Vagina (tissue), 2 donors: ENCODE measurements at regions not wholly inside any gene's neighbourhood (a gene's known extent, or its start where the extent isn't known, plus 50 kb on each side); places are given as distances from the start of the nearest gene placed in this dataset.

Experiments used
- DNase-seq, 2 donors: peaks; one replicate each; pipeline ENCODE4 v3.0.0-alpha.2; 2017; ENCODE audit errors: extremely low spot score in 2 of 2
- H3K27ac ChIP-seq: fragments of 200-600 bp; sonication (generic); one replicate; pipeline ENCODE4 v1.5.1; 2019
- H3K27me3 ChIP-seq: fragments of 200-600 bp; sonication (generic); one replicate; pipeline ENCODE4 v1.5.1; 2019
- H3K36me3 ChIP-seq, 2 donors: fragments of 200-600 bp; sonication (generic); one replicate each; pipeline ENCODE4 v1.5.1; 2017 to 2019
- H3K4me1 ChIP-seq: fragments of 200-600 bp; sonication (generic); one replicate; pipeline ENCODE4 v1.5.1; 2019
- H3K4me3 ChIP-seq, 2 donors: fragments of 200-600 bp; sonication (generic); 1 replicate in 1 of 2; 2 replicates in 1 of 2; pipeline ENCODE4 v1.5.1; 2016 to 2019
- H3K9me3 ChIP-seq: fragments of 200-600 bp; sonication (generic); one replicate; pipeline ENCODE4 v1.5.1; 2019
- CTCF ChIP-seq, 3 experiments: fragments of 450-650 bp in 2 of 3; fragments of 200-600 bp in 1 of 3; sonication (generic) in 1 of 3; IDR thresholded peaks; one replicate each; pipeline ENCODE4 v1.5.1; 2017 to 2019; ENCODE audit warnings: antibody characterized with exemption in 3 of 3, mild to moderate bottlenecking in 2 of 3, moderate library complexity in 2 of 3
- POLR2A ChIP-seq, 2 donors: fragments of 450-650 bp; IDR thresholded peaks; one replicate each; pipeline ENCODE4 v1.6.1; 2017; ENCODE audit warnings: antibody characterized with exemption in 2 of 2, mild to moderate bottlenecking in 2 of 2, moderate library complexity in 2 of 2
- POLR2AphosphoS5 ChIP-seq, 2 donors: sonication (generic); formaldehyde crosslinking; IDR thresholded peaks; one replicate each; pipeline ENCODE4 v1.9.0; 2017; ENCODE audit warnings: antibody characterized with exemption in 2 of 2, mild to moderate bottlenecking in 2 of 2, low read depth in 1 of 2; ENCODE audit not compliant: insufficient read depth in 1 of 2
- intact Hi-C: fragments of 100-400 bp; cut with DNase I; formaldehyde crosslinking; loops from one replicate; pipeline ENCODE4 v1.15.1; 2023

GRCh38 chr18:56473400-56474024, 164.9 kb downstream of the TXNL1 start:
- no peak for DNase-seq
- no peak for TF ChIP-seq CTCF (IDR thresholded peaks at IDR 0.05)
- TF ChIP-seq POLR2A (IDR thresholded peaks at IDR 0.05) = no peak
- TF ChIP-seq POLR2AphosphoS5 (IDR thresholded peaks at IDR 0.05; ENCODE audit: insufficient read depth in 1 of 2, low read depth in 1 of 2) = no peak
- Histone ChIP-seq H3K4me1 (no peaks in the 10 kb centered on the region), H3K4me3 (no peak overlapping the region), H3K27me3 (no peaks in the 10 kb centered on the region), H3K36me3 (no peaks in the 10 kb centered on the region), H3K9me3 (no peaks in the 10 kb centered on the region), H3K27ac (no peak overlapping the region)
- intact Hi-C loops = no loop called here

- no peaks in the 10 kb centered on the region for H3K9me3 ChIP-seq
- no peaks in the 10 kb centered on the region for H3K36me3 ChIP-seq
- H3K27ac ChIP-seq = no peak overlapping the region
- intact Hi-C loops = no loop called here
- TF ChIP-seq POLR2AphosphoS5 (IDR thresholded peaks at IDR 0.05; ENCODE audit: insufficient read depth in 1 of 2, low read depth in 1 of 2) (no peak), CTCF (IDR thresholded peaks at IDR 0.05) (no peak), POLR2A (IDR thresholded peaks at IDR 0.05) (no peak)
- no peaks in the 10 kb centered on the region for H3K27me3 ChIP-seq
- no peaks in the 10 kb centered on the region for H3K4me1 ChIP-seq
- no peak for DNase-seq
- H3K4me3 ChIP-seq = no peak overlapping the region
Measured at GRCh38 chr18:56470406-56471351, 167.7 kb downstream of the TXNL1 start.

GRCh38 chr18:56469582-56469981, 168.8 kb downstream of the TXNL1 start:
- TF ChIP-seq POLR2A (IDR thresholded peaks at IDR 0.05) = no peak
- TF ChIP-seq POLR2AphosphoS5 (IDR thresholded peaks at IDR 0.05; ENCODE audit: insufficient read depth in 1 of 2, low read depth in 1 of 2) = no peak
- no peak for TF ChIP-seq CTCF (IDR thresholded peaks at IDR 0.05)

GRCh38 chr18:56468396-56468795, 170.0 kb downstream of the TXNL1 start:
- Histone ChIP-seq H3K4me3 (no peak overlapping the region), H3K27ac (no peak overlapping the region), H3K36me3 (no peaks in the 10 kb centered on the region), H3K27me3 (no peaks in the 10 kb centered on the region), H3K9me3 (no peaks in the 10 kb centered on the region), H3K4me1 (no peaks in the 10 kb centered on the region)
- TF ChIP-seq POLR2A (IDR thresholded peaks at IDR 0.05) = no peak
- no peak for TF ChIP-seq CTCF (IDR thresholded peaks at IDR 0.05)
- no peak for TF ChIP-seq POLR2AphosphoS5 (IDR thresholded peaks at IDR 0.05; ENCODE audit: insufficient read depth in 1 of 2, low read depth in 1 of 2)
- intact Hi-C loops = no loop called here
- DNase-seq = no peak

More at GRCh38 chr18:56469582-56469981, 168.8 kb downstream of the TXNL1 start:
- DNase-seq = no peak
- no peaks in the 10 kb centered on the region for H3K9me3 ChIP-seq
- no peaks in the 10 kb centered on the region for H3K27me3 ChIP-seq
- no peak overlapping the region for H3K27ac ChIP-seq
- H3K4me1 ChIP-seq = no peaks in the 10 kb centered on the region
- intact Hi-C loops = no loop called here
- no peak overlapping the region for H3K4me3 ChIP-seq
- H3K36me3 ChIP-seq = no peaks in the 10 kb centered on the region

GRCh38 chr18:56462276-56462675, 176.1 kb downstream of the TXNL1 start:
- H3K27ac ChIP-seq = no peak overlapping the region
- no peak overlapping the region for H3K4me3 ChIP-seq
- no peaks in the 10 kb centered on the region for H3K36me3 ChIP-seq
- no peak for DNase-seq
- no peaks in the 10 kb centered on the region for H3K27me3 ChIP-seq
- intact Hi-C loops = no loop called here
- no peak for TF ChIP-seq CTCF (IDR thresholded peaks at IDR 0.05)
- no peak for TF ChIP-seq POLR2AphosphoS5 (IDR thresholded peaks at IDR 0.05; ENCODE audit: insufficient read depth in 1 of 2, low read depth in 1 of 2)
- TF ChIP-seq POLR2A (IDR thresholded peaks at IDR 0.05) = no peak
- no peaks in the 10 kb centered on the region for H3K9me3 ChIP-seq
- H3K4me1 ChIP-seq = no peaks in the 10 kb centered on the region
